Astrocyte (in vitro differentiated cells and primary cell): ENCODE measurements at regions not wholly inside any gene's neighbourhood (a gene's known extent, or its start where the extent isn't known, plus 50 kb on each side); places are given as distances from the start of the nearest gene placed in this dataset.

ENCODE experiments used
- DNase-seq: peaks from one replicate; pipeline ENCODE4 v3.0.0-alpha.2; 2010; ENCODE audit warnings: low read depth
- FAIRE-seq: peaks from 2 replicates; lab custom pipeline; 2011; peaks lifted over from hg19 to GRCh38; lab: Jason Lieb, UNC
- H2AFZ ChIP-seq: 2 replicates; pipeline ENCODE4 v1.6.0; 2012; ENCODE audit warnings: low read depth, low read length, inconsistent platforms
- H3K27ac ChIP-seq: 2 replicates; pipeline ENCODE4 v1.5.1; 2011; ENCODE audit warnings: low read depth, low read length, inconsistent platforms
- H3K27me3 ChIP-seq: 2 replicates; pipeline ENCODE4 v1.6.0; 2011; ENCODE audit warnings: low read length, inconsistent platforms; ENCODE audit not compliant: insufficient read depth
- H3K36me3 ChIP-seq: 2 replicates; pipeline ENCODE4 v1.5.1; 2011; ENCODE audit warnings: low read length, inconsistent platforms; ENCODE audit not compliant: insufficient read depth
- H3K4me1 ChIP-seq: 2 replicates; pipeline ENCODE4 v1.5.1; 2011; ENCODE audit warnings: low read length, inconsistent platforms; ENCODE audit not compliant: insufficient read depth
- H3K4me2 ChIP-seq: 2 replicates; pipeline ENCODE4 v1.6.0; 2012; ENCODE audit warnings: low read length, inconsistent platforms
- H3K4me3 ChIP-seq: 2 replicates; pipeline ENCODE4 v1.5.1; 2011; ENCODE audit warnings: low read depth, mild to moderate bottlenecking, low read length, inconsistent platforms; ENCODE audit not compliant: insufficient read depth
- H3K79me2 ChIP-seq: 2 replicates; pipeline ENCODE4 v1.6.0; 2012; ENCODE audit warnings: mild to moderate bottlenecking, low read length, inconsistent platforms; ENCODE audit not compliant: insufficient read depth
- H3K9ac ChIP-seq: 2 replicates; pipeline ENCODE4 v1.6.0; 2012; ENCODE audit warnings: mild to moderate bottlenecking, low read length, inconsistent platforms
- H3K9me3 ChIP-seq: 2 replicates; pipeline ENCODE4 v1.5.1; 2012; ENCODE audit warnings: low read depth, mild to moderate bottlenecking, low read length, inconsistent platforms; ENCODE audit not compliant: insufficient read depth
- H4K20me1 ChIP-seq: 2 replicates; pipeline ENCODE4 v1.6.0; 2012; ENCODE audit warnings: low read length, inconsistent platforms; ENCODE audit not compliant: insufficient read depth
- H3K27ac Mint-ChIP-seq: one replicate; pipeline ENCODE4 v1.8.0; 2021; ENCODE audit warnings: mild to moderate bottlenecking, mixed read lengths; ENCODE audit not compliant: unreplicated experiment
- H3K27me3 Mint-ChIP-seq: one replicate; pipeline ENCODE4 v1.8.0; 2021; ENCODE audit warnings: low read depth, mixed read lengths; ENCODE audit not compliant: unreplicated experiment
- H3K36me3 Mint-ChIP-seq: one replicate; pipeline ENCODE4 v1.8.0; 2021; ENCODE audit warnings: low read depth, mixed read lengths; ENCODE audit not compliant: unreplicated experiment
- H3K4me1 Mint-ChIP-seq: one replicate; pipeline ENCODE4 v1.8.0; 2021; ENCODE audit warnings: low read depth, mixed read lengths; ENCODE audit not compliant: unreplicated experiment
- H3K4me3 Mint-ChIP-seq: one replicate; pipeline ENCODE4 v1.8.0; 2021; ENCODE audit warnings: mild to moderate bottlenecking, moderate library complexity, mixed read lengths; ENCODE audit not compliant: unreplicated experiment
- H3K9me3 Mint-ChIP-seq: one replicate; pipeline ENCODE4 v1.8.0; 2021; ENCODE audit warnings: mild to moderate bottlenecking, mixed read lengths; ENCODE audit not compliant: unreplicated experiment
- EZH2 ChIP-seq: IDR thresholded peaks from 2 replicates; pipeline ENCODE4 v1.6.1; 2012; ENCODE audit warnings: mild to moderate bottlenecking, low read length, inconsistent platforms; ENCODE audit not compliant: insufficient read depth
- TF ChIP-seq, protein P1 (sequence below): IDR thresholded peaks from 2 replicates; pipeline ENCODE4 v1.5.1; 2011; ENCODE audit warnings: low read depth, mild to moderate bottlenecking, inconsistent platforms, low read length, moderate library complexity; ENCODE audit not compliant: insufficient read depth

DNA sequence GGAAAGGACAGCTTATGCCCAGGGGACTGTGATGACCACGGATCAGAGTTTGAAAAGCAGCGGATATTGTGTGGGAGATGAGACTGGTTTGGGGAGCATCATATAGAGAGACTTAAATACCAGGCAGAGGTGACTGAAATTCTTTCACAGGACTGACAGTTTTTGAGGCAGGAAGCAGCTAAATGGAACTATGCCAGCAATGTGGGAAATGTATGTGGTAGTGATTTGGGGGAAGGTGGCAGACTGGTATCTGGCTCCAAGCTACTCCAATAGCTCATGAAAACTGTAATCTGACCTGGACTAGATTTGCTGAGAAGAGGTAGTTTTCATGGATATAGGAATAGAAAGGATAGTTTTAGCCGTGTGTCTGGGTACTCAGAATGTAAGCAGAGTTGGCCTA, 592.6 kb downstream of the REEP3 start:
- H3K4me1 Mint-ChIP-seq, result peaks cover 30% of the 10 kb centered on the region
- H3K9ac ChIP-seq, result no peak overlapping the region
- no peak for FAIRE-seq

DNA sequence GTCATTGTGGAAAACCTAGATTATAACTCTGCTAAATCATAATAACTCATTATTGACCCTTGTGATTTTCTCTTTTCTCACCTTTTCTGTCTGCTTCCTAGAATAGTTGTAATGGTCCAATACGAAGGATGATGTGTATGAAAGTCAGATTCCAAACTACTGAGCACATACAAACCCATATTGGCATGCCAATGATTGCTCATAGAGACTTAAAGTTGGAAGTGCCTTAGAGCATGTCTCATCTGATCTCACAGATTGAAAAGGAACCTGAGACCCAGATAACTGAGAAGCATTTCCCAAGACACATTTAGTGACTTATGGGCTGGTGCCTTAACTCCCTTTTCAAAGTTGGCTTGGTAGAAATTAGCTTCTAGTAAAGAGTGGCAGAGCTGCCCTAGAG, 594.3 kb downstream of the REEP3 start:
- DNase-seq, result no peak
- no peak overlapping the region for H3K4me2 ChIP-seq
- no peaks in the 10 kb centered on the region for H3K4me1 ChIP-seq
- no peaks in the 10 kb centered on the region for H3K36me3 ChIP-seq
- H3K9me3 Mint-ChIP-seq, result no peaks in the 10 kb centered on the region
- H3K4me3 Mint-ChIP-seq, result no peak overlapping the region
- peaks cover 27% of the 10 kb centered on the region for H3K4me1 Mint-ChIP-seq
- TF ChIP-seq, protein P1, sequence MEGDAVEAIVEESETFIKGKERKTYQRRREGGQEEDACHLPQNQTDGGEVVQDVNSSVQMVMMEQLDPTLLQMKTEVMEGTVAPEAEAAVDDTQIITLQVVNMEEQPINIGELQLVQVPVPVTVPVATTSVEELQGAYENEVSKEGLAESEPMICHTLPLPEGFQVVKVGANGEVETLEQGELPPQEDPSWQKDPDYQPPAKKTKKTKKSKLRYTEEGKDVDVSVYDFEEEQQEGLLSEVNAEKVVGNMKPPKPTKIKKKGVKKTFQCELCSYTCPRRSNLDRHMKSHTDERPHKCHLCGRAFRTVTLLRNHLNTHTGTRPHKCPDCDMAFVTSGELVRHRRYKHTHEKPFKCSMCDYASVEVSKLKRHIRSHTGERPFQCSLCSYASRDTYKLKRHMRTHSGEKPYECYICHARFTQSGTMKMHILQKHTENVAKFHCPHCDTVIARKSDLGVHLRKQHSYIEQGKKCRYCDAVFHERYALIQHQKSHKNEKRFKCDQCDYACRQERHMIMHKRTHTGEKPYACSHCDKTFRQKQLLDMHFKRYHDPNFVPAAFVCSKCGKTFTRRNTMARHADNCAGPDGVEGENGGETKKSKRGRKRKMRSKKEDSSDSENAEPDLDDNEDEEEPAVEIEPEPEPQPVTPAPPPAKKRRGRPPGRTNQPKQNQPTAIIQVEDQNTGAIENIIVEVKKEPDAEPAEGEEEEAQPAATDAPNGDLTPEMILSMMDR, result no peak
- no peak for TF ChIP-seq EZH2
- no peaks in the 10 kb centered on the region for H3K79me2 ChIP-seq
- H2AFZ ChIP-seq, result no peak overlapping the region
- no peak overlapping the region for H3K9ac ChIP-seq
- H3K27me3 Mint-ChIP-seq, result no peaks in the 10 kb centered on the region
- no peaks in the 10 kb centered on the region for H3K9me3 ChIP-seq
- no peaks in the 10 kb centered on the region for H3K36me3 Mint-ChIP-seq
- H3K27me3 ChIP-seq, result no peaks in the 10 kb centered on the region
- no peak overlapping the region for H3K27ac ChIP-seq
- no peak for FAIRE-seq
- H4K20me1 ChIP-seq, result no peaks in the 10 kb centered on the region
- no peak overlapping the region for H3K27ac Mint-ChIP-seq
- H3K4me3 ChIP-seq, result no peak overlapping the region

More for the DNA sequence above, 592.6 kb downstream of the REEP3 start:
- H3K36me3 Mint-ChIP-seq, result no peaks in the 10 kb centered on the region
- H3K27ac Mint-ChIP-seq, result peak overlapping the region; percentile 75
- TF ChIP-seq, protein P1, result no peak
- TF ChIP-seq EZH2, result no peak
- DNase-seq, result no peak
- no peaks in the 10 kb centered on the region for H3K27me3 ChIP-seq
- H3K4me3 ChIP-seq, result no peak overlapping the region
- H3K27me3 Mint-ChIP-seq, result no peaks in the 10 kb centered on the region
- H3K4me1 ChIP-seq, result no peaks in the 10 kb centered on the region
- H2AFZ ChIP-seq, result no peak overlapping the region
- H3K4me3 Mint-ChIP-seq, result peak overlapping the region; percentile 28
- no peaks in the 10 kb centered on the region for H3K36me3 ChIP-seq
- no peaks in the 10 kb centered on the region for H3K79me2 ChIP-seq
- H3K9me3 ChIP-seq, result no peaks in the 10 kb centered on the region
- H3K9me3 Mint-ChIP-seq, result no peaks in the 10 kb centered on the region
- no peak overlapping the region for H3K4me2 ChIP-seq
- no peak overlapping the region for H3K27ac ChIP-seq
- H4K20me1 ChIP-seq, result no peaks in the 10 kb centered on the region

DNA sequence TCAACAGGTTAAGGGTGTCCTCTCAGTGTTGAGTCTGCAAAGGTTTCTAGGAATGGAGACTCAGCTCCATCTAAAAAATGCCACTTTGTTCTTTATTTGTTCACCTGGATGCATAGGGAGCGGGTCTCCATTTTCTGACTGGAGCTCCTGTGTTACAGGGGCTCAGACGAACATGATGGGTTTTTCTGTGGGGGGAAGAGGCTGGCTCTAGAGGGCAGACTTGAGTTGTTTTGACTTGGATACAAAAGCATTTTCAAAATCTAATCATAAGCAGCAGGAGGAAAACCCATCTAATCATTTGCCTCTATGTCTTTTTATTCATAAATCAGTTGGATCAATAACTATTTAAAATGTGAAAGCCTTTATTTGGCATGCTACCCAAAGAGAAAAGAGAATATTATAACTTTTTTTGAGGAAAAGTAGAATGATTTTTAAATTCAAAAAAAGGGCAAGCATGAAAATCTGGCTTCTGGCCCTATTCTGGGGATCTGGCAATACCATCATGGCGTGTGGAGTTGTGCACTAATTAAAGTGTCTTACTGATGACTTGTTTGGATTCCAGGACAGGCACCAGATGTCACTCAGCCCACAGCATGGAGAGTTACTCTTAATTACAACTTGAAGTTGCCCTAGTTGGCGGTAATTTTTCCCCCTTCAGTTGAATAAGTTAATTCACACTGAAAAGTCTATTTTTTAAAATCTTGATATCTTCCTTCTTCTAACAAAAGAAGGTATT, 594.9 kb downstream of the REEP3 start:
- Histone ChIP-seq H3K79me2 (no peaks in the 10 kb centered on the region), H3K4me2 (no peak overlapping the region), H2AFZ (no peak overlapping the region), H3K4me1 (no peaks in the 10 kb centered on the region), H3K9ac (no peak overlapping the region), H3K27ac (no peak overlapping the region), H3K27me3 (no peaks in the 10 kb centered on the region), H3K9me3 (no peaks in the 10 kb centered on the region), H3K36me3 (no peaks in the 10 kb centered on the region), H4K20me1 (no peaks in the 10 kb centered on the region), H3K4me3 (no peak overlapping the region)
- H3K4me1 Mint-ChIP-seq, result peaks cover 27% of the 10 kb centered on the region
- no peak for TF ChIP-seq EZH2
- TF ChIP-seq, protein P1, result peak; percentile 28
- H3K36me3 Mint-ChIP-seq, result no peaks in the 10 kb centered on the region
- no peaks in the 10 kb centered on the region for H3K27me3 Mint-ChIP-seq
- DNase-seq (no peak), FAIRE-seq (no peak)
- H3K9me3 Mint-ChIP-seq, result no peaks in the 10 kb centered on the region
- H3K27ac Mint-ChIP-seq, result peak overlapping the region; percentile 21
- H3K4me3 Mint-ChIP-seq, result no peak overlapping the region
